ENCODE measurements at regions not wholly inside any gene's neighbourhood (a gene's known extent, or its start where the extent isn't known, plus 50 kb on each side); places are given as distances from the start of the nearest gene placed in this dataset.

- no peak for TF ChIP-seq ISL1 (CRISPR knock-in tag; IDR thresholded peaks at IDR 0.05)
- no peak for TF ChIP-seq ZNF70 (CRISPR knock-in tag; IDR thresholded peaks at IDR 0.05)
- TF ChIP-seq OSR1 (CRISPR knock-in tag; IDR thresholded peaks at IDR 0.05), result no peak
- no peak for TF ChIP-seq CSDC2 (CRISPR knock-in tag; IDR thresholded peaks at IDR 0.05)
- TF ChIP-seq CREB5 (CRISPR knock-in tag; IDR thresholded peaks at IDR 0.05; ENCODE audit: low read depth), result no peak
- no peak for TF ChIP-seq ARNTL (CRISPR knock-in tag; IDR thresholded peaks at IDR 0.05; ENCODE audit: borderline replicate concordance, low read depth)
- TF ChIP-seq ZFP3 (CRISPR knock-in tag; IDR thresholded peaks at IDR 0.05), result no peak
- TF ChIP-seq TOX (CRISPR knock-in tag; IDR thresholded peaks at IDR 0.05; ENCODE audit: borderline replicate concordance), result no peak
- no peak for TF ChIP-seq PATZ1 (CRISPR knock-in tag; IDR thresholded peaks at IDR 0.05; ENCODE audit: borderline replicate concordance)
- no peak for TF ChIP-seq ESRRG (CRISPR knock-in tag; IDR thresholded peaks at IDR 0.05)
- no peak for TF ChIP-seq ZFP30 (CRISPR knock-in tag; IDR thresholded peaks at IDR 0.05)
- TF ChIP-seq TSHZ2 (CRISPR knock-in tag; IDR thresholded peaks at IDR 0.05), result no peak
- TF ChIP-seq GLIS3 (CRISPR knock-in tag; IDR thresholded peaks at IDR 0.05), result no peak
- TF ChIP-seq RARB (CRISPR knock-in tag; IDR thresholded peaks at IDR 0.05), result no peak
- no peak for TF ChIP-seq PPARA (CRISPR knock-in tag; IDR thresholded peaks at IDR 0.05; ENCODE audit: borderline replicate concordance)
- no peak for TF ChIP-seq BACH2 (CRISPR knock-in tag; IDR thresholded peaks at IDR 0.05; ENCODE audit: borderline replicate concordance)
- TF ChIP-seq ZNF565 (CRISPR knock-in tag; conservative IDR thresholded peaks at IDR 0.05; ENCODE audit: low read depth), result no peak
- TF ChIP-seq CSRNP3 (CRISPR knock-in tag; IDR thresholded peaks at IDR 0.05), result no peak
- no peak for TF ChIP-seq TCF4 (CRISPR knock-in tag; IDR thresholded peaks at IDR 0.05; ENCODE audit: borderline replicate concordance)
- TF ChIP-seq POU6F1 (CRISPR knock-in tag; IDR thresholded peaks at IDR 0.05; ENCODE audit: borderline replicate concordance, low read depth), result no peak
Observed at GRCh38 chr1:193699261-193699660, 512.8 kb upstream of the B3GALT2 start.

GRCh38 chr1:193697776-193698175 lies 511.4 kb upstream of the B3GALT2 start:
- ATAC-seq, result no peak
- TF ChIP-seq OSR1 (CRISPR knock-in tag; IDR thresholded peaks at IDR 0.05) (no peak), TCF4 (CRISPR knock-in tag; IDR thresholded peaks at IDR 0.05; ENCODE audit: borderline replicate concordance) (no peak), BACH2 (CRISPR knock-in tag; IDR thresholded peaks at IDR 0.05; ENCODE audit: borderline replicate concordance) (no peak), ZNF8 (CRISPR knock-in tag; IDR thresholded peaks at IDR 0.05) (no peak), SNAI2 (CRISPR knock-in tag; IDR thresholded peaks at IDR 0.05) (no peak), ZFP30 (CRISPR knock-in tag; IDR thresholded peaks at IDR 0.05) (no peak), PPARA (CRISPR knock-in tag; IDR thresholded peaks at IDR 0.05; ENCODE audit: borderline replicate concordance) (no peak), CREB5 (CRISPR knock-in tag; IDR thresholded peaks at IDR 0.05; ENCODE audit: low read depth) (no peak), RARB (CRISPR knock-in tag; IDR thresholded peaks at IDR 0.05) (no peak), TOX (CRISPR knock-in tag; IDR thresholded peaks at IDR 0.05; ENCODE audit: borderline replicate concordance) (no peak), ZNF70 (CRISPR knock-in tag; IDR thresholded peaks at IDR 0.05) (no peak), ESRRG (CRISPR knock-in tag; IDR thresholded peaks at IDR 0.05) (no peak)

More at GRCh38 chr1:193699261-193699660, 512.8 kb upstream of the B3GALT2 start:
- no peak for ATAC-seq
